Stimulated activated CD4-positive, alpha-beta T cell treated with anti-CD3 and anti-CD28 coated beads, TNF-alpha, amount 100 ng/mL, for 4 hours (primary cell): ENCODE measurements at regions not wholly inside any gene's neighbourhood (a gene's known extent, or its start where the extent isn't known, plus 50 kb on each side); places are given as distances from the start of the nearest gene placed in this dataset.
"Not testable (repeated sequence)": the region's sequence is repeated elsewhere in the genome, so short reads cannot be mapped to it uniquely, and the experiment has no call there.

ENCODE experiments used
- DNase-seq, 3 experiments: peaks; one replicate each; pipeline ENCODE4 v3.0.0-alpha.2; 2020; ENCODE audit warnings: low read depth in 3 of 3

DNA sequence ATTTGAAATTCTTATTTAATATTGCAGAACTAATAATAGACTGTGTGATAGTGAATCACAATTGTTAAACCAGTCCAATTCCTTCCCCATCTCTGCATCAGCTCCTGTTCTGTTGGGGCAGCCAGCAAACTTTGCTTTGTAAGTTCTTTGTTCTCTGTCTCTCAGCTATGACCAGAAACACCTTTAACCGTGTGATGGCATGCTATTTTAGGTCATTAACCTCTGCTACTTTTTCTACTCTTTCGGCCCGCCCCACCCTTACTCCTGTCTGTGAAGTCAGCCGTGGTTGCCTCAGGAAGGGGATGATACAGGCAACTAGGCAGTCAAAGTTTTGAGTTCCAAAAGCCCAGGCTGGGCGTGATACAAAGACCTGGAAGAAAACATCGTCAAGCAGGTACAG, 51.3 kb upstream of the EGFL6 start:
- no peak for DNase-seq

DNA sequence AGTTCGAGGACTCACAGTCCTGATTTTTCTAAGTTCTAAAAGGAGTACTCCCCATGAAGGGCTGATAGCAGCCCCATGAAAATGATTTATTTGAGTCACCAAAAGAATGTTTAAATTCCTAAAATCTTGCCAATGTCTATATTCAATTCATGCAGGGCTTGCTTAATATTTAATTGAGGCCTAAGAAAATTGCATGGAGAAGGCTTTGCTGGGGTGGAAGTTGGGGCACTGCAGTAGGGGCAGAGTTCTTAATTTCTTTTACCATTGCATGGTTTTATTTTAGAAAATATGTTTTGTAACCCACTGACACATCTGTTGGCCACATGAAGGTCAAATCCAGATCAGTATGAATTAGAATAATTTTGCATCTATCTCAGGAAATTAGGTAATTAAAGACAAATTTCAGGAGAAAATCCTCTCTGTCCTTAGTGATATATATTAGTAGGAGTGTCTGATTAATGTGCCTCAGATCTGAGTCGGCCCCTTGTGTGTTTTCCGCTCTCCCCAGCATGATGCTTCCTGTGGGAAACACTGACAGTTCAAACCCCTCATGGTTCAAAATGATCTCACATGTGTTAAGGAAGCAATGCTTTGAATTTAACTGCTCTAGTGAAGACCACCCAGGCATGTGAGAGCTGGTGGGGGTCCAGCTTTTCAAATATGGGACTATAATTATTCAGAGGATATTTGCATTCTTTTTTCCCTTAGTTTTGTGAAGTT, 54.0 kb upstream of the EGFL6 start:
- DNase-seq = no peak

DNA sequence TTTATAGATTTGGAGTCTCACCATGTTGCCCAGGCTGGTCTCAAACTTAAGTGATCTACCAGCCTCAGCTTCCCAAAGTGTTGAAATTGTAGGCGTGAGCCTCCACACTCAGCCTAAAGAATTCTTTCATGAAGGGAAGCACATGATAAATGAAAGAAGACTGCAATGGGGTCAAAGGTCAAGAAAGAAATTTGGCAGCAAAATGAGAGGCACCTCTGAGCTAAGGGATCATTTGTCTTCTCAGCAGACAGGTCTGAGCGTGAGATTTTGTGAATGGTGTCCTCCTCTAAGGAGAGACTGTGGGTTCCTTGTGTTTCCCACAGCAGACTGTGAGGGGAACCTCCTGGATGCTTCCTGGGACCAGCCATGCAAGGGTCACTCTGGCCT, 57.5 kb upstream of the EGFL6 start:
- no peak for DNase-seq

DNA sequence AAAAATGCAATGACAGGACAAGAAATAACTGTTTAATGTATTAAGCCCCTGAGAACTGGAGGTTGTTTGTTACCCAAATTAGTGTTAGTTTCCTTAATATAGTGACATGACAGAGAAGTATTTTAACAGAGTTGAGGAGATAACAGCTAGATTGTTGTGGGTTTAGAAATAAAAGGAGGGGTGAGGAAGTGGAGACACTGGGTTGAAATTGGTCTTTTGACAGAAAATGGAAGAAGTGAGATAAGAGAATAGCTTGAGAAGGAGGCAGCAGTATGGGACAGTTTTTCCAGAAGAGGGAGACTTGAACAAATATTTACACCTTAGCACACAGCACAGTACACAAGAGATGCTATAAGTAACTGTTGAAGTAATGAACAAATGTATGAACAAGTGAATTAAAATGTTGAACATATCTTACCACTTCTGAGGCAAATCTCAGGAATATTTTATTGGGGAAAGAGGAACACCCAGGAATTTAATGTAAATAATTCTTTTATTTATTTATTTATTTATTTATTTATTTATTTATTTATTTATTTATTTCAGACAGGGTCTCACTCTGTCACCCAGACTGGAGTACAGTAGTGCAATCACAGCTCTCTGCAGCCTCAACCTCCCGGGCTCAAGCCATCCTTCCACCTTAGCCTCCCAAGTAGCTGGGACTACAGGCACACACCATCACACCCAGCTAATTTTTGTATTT, 58.0 kb upstream of the EGFL6 start:
- DNase-seq = no peak

DNA sequence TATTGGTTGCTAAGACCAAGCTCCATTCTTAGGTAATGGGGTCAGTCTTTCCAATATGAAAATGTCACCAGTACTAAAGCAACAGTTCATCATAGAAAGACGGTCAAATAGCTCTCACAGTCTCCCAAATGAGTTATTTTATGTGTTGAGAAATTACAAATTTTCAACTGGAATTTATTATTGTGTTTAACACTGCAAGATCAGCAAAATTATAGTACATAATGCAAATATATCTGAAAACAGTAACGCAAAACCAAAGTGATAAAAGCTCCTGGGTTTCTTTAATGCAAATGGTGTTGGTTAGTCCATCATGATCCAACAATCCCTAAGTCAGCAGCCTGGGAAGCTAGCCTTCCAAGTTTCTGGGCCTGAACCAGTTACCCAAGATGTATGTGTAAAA, 61.5 kb upstream of the EGFL6 start:
- no peak for DNase-seq

DNA sequence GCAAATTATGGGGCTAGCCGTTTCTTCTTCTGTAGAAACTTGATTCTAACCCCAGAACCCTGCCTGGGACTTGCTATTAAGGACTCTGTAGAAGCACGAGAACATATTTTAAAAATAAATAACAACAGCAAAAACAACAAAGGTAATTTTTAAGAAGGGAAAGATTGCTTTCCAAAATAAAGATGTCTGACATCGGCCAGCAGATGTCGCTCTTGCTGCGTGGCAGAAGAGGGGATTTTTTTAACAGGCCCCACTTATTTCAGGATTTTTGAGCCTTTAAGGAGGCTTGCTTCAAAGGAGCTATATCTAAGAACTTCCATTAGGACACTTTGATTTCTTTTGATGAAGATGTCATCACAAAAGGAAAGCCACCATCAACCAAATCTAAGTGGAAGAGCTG, 62.8 kb upstream of the EGFL6 start:
- DNase-seq = peak in 2 of 3 experiments; percentile 4 to 23

DNA sequence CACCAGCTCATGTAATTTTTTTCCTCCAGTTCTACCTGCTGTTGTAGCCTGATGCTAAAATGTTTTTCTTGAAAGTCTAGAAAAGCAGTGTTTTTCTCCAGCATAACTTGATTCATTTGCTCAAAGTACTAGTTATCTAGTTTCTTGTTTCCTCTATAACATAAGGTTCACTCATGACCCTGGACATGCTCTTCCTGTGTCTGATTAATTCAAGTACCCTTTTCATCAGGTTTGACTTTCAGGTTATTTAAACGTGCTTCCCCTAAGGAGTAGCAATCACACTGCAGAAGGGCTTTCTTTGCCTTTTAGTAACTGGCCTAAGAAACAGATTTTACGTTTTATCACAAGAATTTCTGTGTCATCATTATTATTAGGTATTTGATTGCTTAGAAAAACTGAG, 66.8 kb upstream of the EGFL6 start:
- DNase-seq = no peak

DNA sequence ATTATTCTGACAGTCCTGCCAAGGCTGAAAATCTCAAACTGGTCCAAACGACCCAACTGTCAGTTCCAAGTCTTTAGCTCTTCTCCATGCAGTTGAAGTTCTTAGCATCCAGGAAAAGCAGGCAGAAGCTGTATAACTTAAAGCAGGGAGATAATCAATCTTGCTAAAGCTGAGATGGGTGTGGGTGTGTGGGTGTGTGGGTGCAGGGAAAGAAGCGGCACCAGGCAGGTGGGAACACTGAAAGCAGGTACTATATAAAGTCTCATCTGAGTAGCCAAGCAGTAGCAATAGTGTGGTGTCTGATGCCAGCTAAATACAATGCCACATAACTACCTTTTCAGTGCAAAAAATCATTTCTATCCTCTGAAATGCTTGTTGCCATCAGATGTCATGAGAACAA, 69.7 kb upstream of the EGFL6 start:
- DNase-seq = no peak

DNA sequence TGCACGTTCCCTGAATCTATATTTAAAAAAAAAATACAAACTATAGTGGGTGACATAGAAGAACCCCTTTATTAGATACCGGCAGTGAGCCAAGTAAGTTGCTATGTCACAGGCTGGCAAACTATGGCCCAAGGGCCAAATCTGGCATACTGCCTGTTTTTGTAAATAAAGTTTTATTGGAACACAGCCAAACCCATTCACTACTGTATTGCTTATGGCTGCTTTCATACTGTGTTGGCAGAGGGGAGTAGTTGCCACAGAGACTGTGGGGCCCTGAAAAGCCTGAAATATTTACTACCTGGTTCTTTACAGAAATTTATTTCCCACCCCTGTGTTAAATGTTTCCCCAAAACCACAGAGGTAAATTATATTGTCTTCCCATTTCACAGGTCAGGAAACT, 71.2 kb upstream of the EGFL6 start:
- DNase-seq = no peak

DNA sequence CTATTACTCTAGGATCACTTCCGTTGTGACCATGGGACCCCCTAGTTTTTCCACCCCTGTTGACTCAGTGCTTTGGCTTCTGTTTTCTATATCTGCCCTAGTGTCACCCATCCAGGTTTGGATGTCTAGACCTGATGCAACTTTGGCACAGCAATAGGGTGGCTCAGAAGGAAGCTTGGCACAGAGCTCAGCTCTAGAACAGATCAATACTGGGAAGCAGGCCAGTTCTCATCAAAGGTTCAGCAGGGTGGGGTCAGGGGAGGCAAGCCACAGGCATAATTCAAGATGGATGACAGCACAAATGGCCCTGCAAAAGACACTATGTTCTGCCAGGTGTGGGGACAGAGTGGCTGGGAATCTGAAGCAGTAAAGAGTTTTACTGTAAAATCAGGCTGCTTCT, 74.2 kb upstream of the EGFL6 start:
- DNase-seq = no peak

DNA sequence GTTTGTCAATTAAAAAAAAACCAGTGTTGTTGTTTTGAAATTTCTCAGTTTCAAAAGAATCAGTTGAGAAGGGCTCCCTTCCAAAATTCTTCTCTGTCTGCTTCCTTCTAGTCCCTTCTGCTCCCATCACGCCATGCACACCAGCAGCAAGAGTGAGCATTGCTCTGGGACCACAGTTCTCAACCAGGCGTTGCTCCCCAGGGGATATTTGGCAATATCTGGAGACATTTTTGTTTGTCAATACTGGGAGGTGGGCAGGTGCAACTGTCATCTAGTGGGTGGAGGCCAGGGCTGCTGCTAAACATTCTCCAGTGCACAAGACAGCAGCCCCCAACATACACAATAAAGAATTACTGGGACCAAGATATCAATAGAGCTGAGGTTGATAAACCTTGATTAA, 74.8 kb upstream of the EGFL6 start:
- no peak for DNase-seq

DNA sequence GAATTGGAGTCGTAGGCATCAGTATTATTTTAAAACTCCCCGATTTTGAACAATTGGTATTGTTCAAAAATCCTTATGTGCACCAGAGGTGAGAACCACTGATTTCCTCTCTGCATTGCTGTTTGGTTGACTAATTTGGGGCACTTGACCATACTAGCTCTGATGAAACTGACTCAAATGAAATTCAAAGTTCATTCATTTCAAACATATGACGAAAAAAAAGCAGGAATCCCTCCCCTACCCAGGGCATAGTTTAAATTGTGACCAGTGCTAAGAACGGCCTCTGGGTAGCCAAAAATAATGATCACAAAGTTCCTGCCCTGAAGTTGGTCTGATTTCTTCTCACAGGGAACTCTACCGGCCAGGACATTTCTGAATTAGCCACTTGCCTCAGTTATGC, 75.7 kb upstream of the EGFL6 start:
- DNase-seq = no peak

DNA sequence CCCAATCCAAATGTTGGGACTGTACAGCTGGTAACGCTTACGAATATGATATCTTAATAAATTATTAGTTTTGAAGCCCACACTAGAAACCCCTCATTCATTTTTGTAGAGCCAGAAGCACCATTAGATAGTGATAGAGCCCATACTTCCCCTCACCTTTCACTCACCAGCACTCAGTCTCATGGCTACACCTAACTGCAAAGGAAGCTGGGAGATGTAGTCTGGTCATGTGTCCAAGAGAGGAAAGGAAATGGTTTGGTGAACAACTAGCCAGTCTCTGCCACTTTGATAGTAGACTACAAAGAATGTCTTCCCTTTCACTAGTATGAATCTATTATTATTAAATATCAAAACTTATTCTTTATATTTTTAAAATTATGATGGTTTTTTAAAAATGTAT, 77.1 kb upstream of the EGFL6 start:
- no peak for DNase-seq

DNA sequence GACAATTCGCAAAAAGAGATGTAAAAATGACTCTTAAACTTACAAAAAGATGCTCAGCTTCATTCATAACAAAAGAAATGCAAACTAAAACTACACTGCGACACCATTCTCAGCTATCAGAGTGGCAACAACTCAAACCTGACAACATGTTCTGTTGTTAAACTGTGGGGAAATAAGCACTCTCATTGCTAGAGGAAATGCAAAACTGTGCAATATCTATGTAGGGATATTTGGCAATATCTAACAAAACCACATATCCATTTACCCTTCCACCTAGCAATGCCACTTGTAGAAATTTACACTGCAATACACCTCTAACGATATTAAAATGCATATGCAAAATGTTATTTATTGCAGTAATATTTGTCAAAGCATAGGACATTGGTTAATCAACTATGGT, 78.3 kb upstream of the EGFL6 start:
- no peak for DNase-seq

DNA sequence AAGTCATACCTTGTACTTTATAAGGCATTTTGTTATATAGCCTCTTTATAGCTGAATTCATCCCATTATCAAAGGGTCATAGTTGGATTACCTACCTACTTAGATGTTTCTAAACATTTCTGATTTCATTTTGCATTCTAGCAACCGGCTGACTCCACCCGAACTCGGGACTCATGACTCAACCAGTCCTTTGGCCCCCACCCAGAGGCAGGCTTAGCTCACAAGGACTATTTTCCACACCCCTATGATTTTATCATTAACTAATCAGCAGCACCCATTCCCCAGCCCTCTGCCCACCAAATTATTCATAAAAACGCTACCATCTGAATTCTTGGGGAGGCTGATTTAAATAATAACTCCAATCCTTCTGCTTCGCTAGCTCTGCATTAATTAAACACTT, 79.9 kb upstream of the EGFL6 start:
- DNase-seq = no peak

DNA sequence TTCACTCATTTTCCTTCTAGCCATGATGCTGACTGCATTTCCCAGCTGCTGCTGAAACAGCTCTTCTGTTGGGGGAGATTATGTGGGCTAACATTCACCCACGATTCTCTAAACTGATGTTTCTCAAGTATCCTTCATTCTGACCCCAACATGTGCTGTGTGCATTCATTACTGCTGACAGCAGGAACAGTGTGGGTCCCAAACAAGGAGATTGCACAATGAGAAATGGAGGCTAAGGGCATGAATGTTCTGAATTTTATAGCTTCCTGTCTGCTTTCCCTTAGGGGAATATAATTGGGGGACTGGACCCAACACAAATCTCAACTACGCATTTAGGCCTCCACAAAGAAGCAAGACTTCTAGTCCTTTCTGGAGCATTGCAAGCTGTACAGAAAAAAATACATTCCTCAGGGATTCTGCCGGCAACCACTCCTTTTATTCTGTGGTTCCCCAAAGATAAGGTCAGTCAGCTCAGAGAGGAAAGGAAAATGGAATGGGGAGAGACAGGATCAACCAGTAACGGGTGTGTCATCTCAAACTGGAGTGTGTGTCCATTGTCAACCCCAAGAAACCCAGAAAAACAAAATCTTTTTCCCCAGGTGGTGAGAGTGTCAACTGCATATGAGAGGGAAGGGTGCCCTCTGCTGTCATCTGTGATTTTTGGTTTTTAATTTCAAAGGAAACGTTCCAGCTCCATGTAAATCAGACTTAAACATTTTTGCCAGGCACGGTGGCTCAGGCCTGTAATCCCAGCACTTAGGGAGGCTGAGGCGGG, 81.5 kb upstream of the EGFL6 start:
- DNase-seq = peak in 1 of 3 experiments; percentile 13

DNA sequence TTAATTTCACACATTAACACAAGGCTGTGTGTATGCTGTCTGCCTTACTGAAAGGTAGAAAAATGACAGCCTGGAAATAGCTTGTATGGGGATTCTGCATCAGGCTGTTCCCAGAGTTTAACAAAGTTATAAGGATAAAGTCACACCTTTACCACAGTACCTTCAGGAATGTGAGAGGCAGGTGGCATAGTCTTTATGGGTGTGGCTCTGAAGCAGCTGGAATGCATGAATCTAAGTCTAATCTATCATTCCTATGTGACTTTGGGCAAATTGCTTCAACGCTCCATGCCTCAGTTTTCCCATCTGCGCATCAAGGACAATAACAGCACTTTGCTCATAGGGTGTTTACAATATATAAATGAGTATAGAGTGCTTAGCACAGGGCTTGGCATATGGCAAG, 84.2 kb upstream of the EGFL6 start:
- DNase-seq = no peak

DNA sequence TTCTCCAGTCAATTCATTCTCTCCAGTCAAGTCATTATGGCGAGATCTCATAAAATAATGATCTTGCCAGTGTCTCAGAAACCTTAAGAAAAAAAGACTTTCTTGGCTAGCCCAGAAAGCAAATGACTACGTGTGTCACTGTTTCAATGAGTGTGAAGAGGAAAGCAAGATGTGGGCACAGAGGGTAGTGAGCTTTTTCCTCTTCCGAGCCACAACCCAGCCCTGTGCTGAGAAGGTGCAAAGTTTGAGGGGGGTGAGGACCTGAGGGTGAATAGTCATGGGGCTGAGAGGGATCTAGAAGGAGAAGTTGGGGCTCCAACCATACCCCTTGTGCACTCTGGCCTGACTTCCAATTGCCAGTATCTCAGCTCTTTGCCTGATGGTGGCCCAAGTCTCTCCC, 85.6 kb upstream of the EGFL6 start:
- no peak for DNase-seq

DNA sequence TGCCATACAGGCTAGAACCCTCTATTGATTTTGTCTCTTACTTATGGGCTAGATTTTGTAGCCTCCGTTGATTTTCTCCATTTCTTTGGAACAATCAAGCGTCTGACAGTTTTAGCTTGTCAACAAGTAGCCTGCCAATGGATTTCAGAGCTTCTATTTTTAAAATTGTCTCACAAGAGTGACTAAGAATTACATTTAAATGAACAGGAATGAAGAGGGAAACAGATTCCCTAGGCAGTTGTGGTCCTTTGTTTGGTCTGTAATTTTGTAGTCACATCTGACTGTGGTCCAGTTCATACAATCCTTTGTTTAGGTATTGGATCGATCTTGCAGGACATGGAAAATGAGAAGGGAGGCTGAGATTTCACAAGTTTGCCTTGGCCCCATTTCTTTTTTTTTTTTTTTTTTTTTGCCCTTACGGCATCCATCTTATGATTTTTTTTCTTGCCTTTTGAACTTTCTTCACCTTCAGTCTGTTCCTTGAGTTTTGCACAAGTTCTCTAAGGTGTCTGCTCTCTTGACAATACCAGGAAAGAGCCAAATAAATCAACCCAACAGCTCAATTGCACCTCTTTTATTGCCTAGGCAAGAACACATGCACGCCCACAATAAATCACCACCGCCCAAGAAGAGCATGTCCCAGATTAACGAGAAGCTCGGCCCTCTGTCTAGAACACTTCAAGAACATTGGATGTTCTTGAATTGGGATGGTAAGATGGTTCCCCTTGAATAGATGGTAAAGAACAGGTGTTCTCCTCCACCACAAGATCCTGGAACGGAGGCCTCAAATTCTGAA, 86.5 kb upstream of the EGFL6 start:
- DNase-seq = no peak

DNA sequence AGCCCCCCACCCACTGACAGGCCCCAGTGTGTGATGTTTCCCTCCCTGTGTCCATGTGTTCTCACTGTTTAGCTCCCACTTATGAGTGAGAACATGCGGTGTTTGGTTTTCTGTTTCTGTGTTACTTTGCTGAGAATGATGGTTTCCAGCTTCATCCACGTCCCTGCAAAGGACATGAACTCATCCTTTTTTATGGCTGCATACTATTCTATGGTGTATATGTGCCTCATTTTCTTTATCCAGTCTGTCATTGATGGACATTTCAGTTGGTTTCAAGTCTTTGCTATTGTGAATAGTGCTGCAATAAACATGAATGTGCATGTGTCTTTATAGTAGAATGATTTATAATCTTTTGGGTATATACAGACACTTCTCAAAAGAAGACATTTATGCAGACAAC, 88.6 kb upstream of the EGFL6 start:
- not testable (repeated sequence) for DNase-seq

DNA sequence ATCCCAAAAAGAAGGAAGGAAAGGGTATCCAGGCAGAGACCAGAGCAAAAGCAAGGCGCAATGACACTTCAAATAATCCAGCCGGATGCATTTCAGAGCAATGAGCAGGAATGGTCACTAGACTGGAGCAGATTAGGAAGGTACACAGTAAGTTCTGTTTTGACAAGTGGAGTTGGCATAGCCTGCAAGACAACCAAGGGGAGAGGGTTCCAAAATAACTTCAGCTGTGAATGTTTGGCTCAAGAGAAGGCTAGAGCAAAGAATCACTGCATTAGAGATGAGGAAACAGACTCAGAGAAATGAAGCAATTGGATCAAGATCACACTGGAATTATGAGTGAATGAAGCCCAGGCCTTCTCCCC, 90.0 kb upstream of the EGFL6 start:
- DNase-seq = no peak

DNA sequence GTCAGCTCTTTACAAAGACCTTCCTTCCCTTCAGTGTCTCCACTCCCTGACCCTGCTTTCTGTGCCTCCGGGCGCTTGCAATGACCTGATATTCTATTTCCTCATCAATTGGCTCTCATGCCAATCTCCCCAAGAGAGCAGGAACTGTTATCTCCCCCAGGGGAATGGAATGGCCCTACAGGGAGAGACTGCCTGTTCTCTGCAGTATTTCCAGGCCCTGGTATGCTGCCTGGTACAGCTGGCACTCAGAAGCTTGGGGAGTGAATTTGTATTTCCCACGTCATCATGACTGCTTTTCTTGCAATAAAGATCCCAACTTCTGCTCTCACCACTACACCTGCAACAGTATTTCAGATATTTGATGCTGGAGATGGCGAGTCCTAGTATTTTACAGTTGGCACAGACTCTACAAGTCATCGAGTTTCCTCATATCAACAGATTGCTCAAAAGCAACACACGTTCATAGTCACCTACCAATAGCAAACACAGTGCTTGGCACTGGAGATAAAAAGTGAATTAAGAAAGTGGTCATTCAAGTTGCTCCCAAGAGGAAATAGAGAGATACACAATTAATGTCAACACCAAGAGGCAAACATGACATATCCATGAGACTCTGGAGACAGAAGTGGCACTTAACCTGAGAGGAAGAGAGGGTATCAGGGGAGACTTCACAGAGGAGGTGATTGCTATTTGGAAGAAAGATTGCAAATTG, 90.5 kb upstream of the EGFL6 start:
- no peak for DNase-seq
